IPS DF 19.7 (cell line): ENCODE measurements at regions not wholly inside any gene's neighbourhood (a gene's known extent, or its start where the extent isn't known, plus 50 kb on each side); places are given as distances from the start of the nearest gene placed in this dataset.
"Not testable (repeated sequence)": the region's sequence is repeated elsewhere in the genome, so short reads cannot be mapped to it uniquely, and the experiment has no call there.

Experiments used
- DNase-seq: peaks from one replicate; pipeline ENCODE4 v3.0.0-alpha.2; 2013; ENCODE audit warnings: low read depth, low spot score

GRCh38 chrX:40373641-40374040, 207.1 kb upstream of the ATP6AP2 start:
- no peak for DNase-seq

DNA sequence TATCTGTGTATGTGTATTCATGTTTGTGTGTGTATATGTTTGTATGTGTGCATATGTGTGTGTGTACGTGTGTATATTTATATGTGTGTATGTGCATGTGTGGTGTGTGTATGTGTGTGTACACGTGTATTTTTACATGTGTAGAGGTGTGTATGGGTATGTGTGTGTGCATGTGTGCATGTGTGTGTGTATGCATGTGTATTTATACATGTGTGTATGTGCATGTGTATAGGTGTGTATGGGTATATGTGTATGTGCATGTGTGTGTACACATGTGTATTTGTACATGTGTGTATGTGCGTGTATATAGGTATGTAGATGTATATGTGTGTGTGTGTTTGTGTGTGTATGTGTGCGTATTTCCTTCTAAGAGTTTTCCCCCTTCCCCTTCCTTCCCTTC, 207.7 kb upstream of the ATP6AP2 start:
- no peak for DNase-seq

- no peak for DNase-seq
Measured at GRCh38 chrX:40371376-40371775, 209.4 kb upstream of the ATP6AP2 start.

DNA sequence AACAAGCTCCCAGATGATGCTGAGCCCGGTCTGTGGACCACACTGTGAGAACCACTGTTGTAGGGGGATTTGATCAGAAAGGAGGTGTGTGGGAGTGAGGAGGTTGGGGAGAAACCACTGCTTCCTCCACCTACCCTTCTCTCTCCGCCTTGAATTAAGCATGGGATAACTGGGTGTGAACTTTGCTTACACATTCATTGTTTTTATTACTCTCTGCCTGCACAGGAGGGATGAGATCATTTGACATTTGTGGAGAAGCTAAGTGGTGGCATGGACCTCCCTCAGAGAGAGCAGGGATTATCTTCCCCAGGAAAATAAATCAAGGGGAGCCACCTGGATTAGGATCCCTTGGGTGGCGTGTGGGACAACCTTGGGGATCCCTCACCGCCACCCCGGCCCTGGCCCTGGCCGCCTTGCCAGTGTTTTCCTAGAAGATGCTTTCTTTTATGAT, 212.1 kb upstream of the ATP6AP2 start:
- DNase-seq, result no peak

GRCh38 chrX:40366661-40367060, 214.1 kb upstream of the ATP6AP2 start:
- DNase-seq, result no peak

DNA sequence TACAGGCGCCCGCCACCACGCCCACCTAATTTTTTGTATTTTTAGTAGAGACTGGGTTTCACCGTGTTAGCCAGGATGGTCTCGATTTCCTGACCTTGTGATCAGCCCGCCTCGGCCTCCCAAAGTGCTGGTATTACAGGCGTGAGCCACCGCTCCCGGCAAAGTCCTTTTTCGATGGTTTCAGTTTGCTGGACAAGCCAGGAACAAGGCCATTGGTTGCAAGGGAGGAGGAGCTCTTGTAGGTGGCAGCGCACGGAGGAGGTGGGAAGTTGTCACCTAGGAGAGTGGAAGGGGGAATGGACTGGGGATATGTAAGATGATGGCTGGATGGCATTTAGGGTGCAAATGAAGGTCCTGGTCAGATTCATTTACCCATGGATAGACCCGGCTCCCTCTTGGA, 218.5 kb upstream of the ATP6AP2 start:
- not testable (repeated sequence) for DNase-seq

- no peak for DNase-seq
Measured at GRCh38 chrX:40360557-40360956, 220.2 kb upstream of the ATP6AP2 start.

DNA sequence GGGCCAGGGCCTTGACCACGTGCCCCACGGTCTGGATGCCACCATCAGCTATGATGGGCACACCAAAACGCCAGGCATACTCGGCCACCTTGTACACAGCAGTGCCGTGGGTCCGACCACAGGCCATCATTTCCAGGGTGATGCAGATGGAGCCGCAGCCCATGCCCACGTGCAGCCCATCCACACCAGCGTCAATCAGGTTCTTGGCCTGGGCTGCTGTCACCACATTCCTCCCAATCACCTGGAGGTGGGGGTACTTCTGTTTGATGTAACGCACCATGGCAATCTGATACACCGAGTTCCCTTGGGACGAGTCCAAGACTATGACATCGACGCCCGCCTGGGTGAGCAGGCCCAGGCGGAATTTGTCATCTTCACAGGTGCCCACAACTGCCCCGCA, 221.2 kb upstream of the ATP6AP2 start:
- DNase-seq, result no peak

GRCh38 chrX:40358994-40359393, 221.8 kb upstream of the ATP6AP2 start:
- no peak for DNase-seq

- DNase-seq, result no peak
Measured at GRCh38 chrX:40349251-40349650, 231.5 kb upstream of the ATP6AP2 start.

- DNase-seq, result no peak
Measured at GRCh38 chrX:40346379-40346778, 234.4 kb upstream of the ATP6AP2 start.

GRCh38 chrX:40343319-40343718, 237.5 kb upstream of the ATP6AP2 start:
- no peak for DNase-seq

- DNase-seq, result no peak
Measured at GRCh38 chrX:40340116-40340515, 240.7 kb upstream of the ATP6AP2 start.

DNA sequence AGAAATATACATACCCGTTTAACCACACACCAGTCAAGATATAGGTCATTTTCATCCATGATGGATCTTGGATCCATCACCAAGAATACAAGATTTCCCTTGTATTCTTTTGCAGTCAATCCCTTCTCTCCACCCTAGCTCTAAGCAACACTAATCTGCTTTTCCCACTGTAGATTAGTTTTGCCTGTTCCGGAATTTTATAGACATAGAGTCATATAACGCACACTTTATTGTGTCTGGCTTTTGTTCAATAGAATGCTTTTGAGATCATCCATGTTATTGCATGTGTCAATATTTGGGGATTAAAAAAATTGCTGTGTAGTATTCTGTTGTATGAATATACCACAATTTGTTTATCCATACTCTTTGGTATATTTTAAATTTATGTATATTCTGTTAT, 235.6 kb upstream of the BCOR start:
- no peak for DNase-seq

DNA sequence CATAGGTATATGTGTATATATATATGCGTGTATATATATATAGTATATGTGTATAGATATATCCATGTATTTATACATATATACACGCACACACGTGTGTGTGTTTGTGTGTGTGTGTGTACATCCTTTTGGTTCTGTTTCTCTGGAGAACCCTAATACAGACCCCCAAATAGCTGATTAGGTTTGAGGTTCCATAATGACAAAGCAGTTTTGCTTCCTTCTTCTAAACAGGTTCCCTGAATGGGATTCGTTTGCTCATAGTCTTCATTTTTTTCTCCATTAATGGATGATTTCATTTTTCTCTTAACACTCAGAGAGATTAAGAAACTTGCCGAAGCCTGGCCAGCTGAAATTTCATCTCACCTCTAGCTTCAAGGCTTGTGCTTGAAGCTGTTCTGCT, 234.0 kb upstream of the BCOR start:
- no peak for DNase-seq

DNA sequence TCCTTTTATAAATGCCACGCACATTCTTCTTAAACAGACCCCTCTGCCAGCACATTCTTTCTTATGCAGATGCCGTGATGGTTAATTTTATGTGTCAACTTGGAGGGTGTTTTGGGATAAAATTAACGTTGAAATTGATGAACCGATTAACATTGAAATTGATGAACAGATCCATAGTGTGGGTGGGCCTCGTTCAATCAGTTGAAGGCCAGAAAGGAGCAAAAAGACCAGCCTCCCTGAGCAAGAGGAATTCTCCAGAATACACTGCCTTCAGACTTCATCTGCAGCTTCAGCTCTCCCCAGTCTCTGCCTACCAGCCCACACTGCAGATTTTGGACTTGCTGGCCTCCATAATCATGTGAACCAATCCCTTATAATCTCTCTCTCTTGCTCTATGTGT, 233.6 kb upstream of the BCOR start:
- DNase-seq, result no peak

DNA sequence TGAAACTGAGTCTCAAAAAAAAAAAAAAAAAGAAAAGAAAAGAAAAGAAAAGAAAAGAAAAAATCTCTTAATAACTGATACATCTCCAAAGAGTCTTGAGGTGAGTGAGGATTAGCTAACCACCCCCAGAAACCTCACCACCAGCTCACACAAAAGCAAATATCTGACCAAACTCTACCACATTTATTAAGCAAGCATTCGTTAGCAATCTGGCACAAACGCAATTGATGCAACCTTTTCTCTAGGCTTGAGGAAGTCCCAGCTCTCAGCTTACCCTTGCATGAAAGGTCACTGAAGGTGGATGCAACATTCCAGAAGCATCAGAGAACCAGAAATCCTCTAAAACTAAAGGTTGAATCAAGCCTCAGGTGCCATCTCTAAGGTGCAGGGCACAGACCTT, 231.9 kb upstream of the BCOR start:
- no peak for DNase-seq

DNA sequence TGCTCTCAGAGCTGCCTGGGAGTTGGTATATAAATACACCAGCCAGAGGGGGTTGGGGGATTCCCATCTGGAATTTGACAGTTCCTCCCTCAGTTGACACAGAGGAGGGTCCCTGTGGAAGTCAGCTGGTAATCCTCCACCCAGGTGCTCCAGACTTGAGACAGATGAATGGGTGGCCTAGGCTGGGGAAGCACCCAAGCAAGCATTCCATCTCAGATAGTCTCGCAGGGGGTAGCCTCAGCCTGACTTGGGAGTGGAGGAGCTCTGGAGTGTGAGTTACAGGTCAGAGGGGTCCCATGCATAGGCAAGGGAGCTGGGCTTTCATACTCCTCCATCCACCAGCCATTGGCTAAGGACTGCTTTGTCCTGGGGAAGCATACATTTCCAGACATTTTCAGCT, 229.3 kb upstream of the BCOR start:
- DNase-seq, result no peak

DNA sequence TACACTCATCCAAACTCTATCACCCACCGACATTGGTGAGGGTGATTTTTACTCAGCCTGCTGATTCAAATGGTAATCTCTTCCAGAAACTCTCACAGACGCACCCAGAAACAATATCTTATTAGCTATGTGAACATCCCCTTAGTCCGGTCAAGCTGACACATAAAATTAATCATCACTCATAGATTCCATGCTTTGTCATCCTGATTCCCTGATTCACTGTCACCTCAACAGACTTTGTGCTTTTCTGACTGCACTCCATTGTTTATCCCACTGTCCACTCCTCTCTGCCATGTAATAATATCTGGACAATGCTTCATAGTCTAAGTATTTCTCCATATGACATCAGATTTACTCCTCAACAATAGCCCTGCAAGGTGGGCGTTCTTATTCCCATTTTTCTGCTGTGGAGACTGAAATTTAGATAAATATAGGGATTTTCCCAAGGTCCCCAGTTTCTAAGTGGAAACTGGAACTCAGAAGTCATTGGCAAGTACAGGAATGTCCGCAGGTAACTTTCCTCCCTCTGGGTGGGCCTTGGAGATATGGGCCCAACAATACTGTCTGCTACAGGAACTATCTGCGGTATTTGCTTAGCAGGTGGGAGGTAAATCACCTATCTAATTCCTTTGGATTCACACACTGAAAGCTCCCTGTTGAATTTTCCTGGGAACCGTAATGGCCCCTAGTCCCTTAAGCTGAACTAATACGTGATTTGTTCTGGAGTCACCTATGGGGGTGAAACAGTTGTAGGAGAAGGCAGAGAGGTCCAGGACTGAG, 228.6 kb upstream of the BCOR start:
- no peak for DNase-seq

DNA sequence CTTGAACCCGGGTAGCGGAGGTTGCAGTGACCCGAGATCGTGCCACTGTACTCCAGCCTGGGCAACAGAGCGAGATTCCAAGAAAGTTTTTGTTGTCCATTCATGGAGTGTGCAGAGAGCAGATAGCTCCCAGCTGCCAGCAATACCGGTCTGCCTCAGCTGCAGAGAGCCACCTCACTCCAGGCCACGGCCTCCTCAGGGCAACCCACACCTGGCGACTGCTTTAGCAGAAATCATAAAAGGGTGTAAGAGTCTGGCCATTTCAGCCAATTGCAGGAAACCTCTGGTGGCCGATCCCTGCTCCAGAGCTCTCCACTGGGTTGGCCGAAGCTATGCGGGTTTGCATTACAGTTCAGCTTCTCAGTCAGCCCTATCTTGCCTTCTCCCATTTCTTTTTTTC, 227.4 kb upstream of the BCOR start:
- no peak for DNase-seq

DNA sequence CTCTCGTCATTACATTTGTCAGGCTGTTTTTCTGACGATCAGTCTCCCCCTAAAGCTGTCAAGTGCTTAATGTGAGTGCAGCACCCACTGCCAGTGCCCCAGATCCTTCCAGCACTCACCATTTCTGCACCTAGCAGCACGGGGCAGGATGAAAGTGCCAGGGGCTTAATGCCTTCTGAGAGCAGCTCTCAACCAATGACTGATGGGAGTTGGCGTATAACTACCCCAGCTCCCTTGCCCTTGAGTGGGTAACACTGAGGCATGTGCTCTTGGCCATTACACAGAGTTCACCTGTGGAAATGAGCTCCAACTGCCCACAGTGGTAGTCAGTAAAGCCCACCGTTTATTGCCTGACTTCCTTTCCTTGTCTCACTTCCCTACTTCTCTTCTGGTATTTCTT, 226.2 kb upstream of the BCOR start:
- no peak for DNase-seq

DNA sequence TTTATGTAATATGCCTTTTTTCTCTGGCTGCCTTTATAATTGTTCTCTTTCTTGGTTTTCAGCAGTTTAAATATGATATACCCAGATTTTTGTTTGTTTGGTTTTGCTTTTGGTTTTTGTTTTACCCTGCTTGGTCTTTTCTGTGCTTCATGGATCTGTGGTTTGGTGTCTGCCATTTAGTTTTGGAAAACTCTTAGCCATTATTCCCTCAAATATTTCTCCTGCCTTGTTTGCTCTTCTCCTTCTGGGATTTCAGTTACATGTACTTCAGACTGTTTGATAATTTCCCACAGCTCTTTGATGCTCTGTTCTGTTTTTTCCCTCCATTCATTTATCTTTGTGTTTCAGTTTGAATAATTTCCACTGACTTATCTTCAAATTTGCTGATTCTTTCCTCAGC, 223.1 kb upstream of the BCOR start:
- no peak for DNase-seq

- DNase-seq, result no peak
Measured at GRCh38 chrX:40318801-40319200, 221.0 kb upstream of the BCOR start.

- no peak for DNase-seq
Measured at GRCh38 chrX:40318076-40318475, 220.3 kb upstream of the BCOR start.
